ENCODE measurements at regions not wholly inside any gene's neighbourhood (a gene's known extent, or its start where the extent isn't known, plus 50 kb on each side); places are given as distances from the start of the nearest gene placed in this dataset.

- H2AFZ ChIP-seq (ENCODE audit: low read length): no peak overlapping the region
- no peaks in the 10 kb centered on the region for H3F3A ChIP-seq (ENCODE audit: low read depth)
- H3K9ac ChIP-seq (ENCODE audit: low read depth, low read length, poor library complexity, severe bottlenecking): no peak overlapping the region
- H3K36me3 ChIP-seq (ENCODE audit: insufficient read depth, low read length): no peaks in the 10 kb centered on the region
- H3K27me3 ChIP-seq (ENCODE audit: insufficient read depth, low read length, poor library complexity, severe bottlenecking): no peaks in the 10 kb centered on the region
- H4K20me1 ChIP-seq (ENCODE audit: insufficient read depth, low read length, poor library complexity, severe bottlenecking): no peaks in the 10 kb centered on the region
- no peak for TF ChIP-seq CTCF (conservative IDR thresholded peaks at IDR 0.05; ENCODE audit: low read length)
- TF ChIP-seq EZH2phosphoT487 (IDR thresholded peaks at IDR 0.05; ENCODE audit: borderline replicate concordance): no peak
- no peaks in the 10 kb centered on the region for H3K9me2 ChIP-seq (replicated peaks; ENCODE audit: low read depth, low read length)
- no peaks in the 10 kb centered on the region for H3K79me2 ChIP-seq (ENCODE audit: insufficient read depth, low read length)
- H3K9me3 ChIP-seq (ENCODE audit: insufficient read depth, low read depth, low read length): no peaks in the 10 kb centered on the region
- H3K4me3 ChIP-seq (ENCODE audit: low read length, poor library complexity, severe bottlenecking): no peak overlapping the region
- peaks cover 19% of the 10 kb centered on the region for H3K4me1 ChIP-seq (ENCODE audit: insufficient read depth, low read length, poor library complexity, severe bottlenecking)
- H3K4me2 ChIP-seq (ENCODE audit: low read depth, low read length, poor library complexity, severe bottlenecking): no peak overlapping the region
Observed at GRCh38 chr18:73656691-73657090, 490.9 kb downstream of the FBXO15 start.

GRCh38 chr18:73653827-73654226 lies 493.8 kb downstream of the FBXO15 start:
- H3K9ac ChIP-seq (ENCODE audit: low read depth, low read length, poor library complexity, severe bottlenecking): no peak overlapping the region
- no peaks in the 10 kb centered on the region for H3K9me2 ChIP-seq (replicated peaks; ENCODE audit: low read depth, low read length)
- no peaks in the 10 kb centered on the region for H3K27me3 ChIP-seq (ENCODE audit: insufficient read depth, low read length, poor library complexity, severe bottlenecking)
- peaks cover under 1% of the 10 kb centered on the region for H3K4me1 ChIP-seq (ENCODE audit: insufficient read depth, low read length, poor library complexity, severe bottlenecking)
- no peaks in the 10 kb centered on the region for H4K20me1 ChIP-seq (ENCODE audit: insufficient read depth, low read length, poor library complexity, severe bottlenecking)
- H3K4me3 ChIP-seq (ENCODE audit: low read length, poor library complexity, severe bottlenecking): no peak overlapping the region
- no peaks in the 10 kb centered on the region for H3K79me2 ChIP-seq (ENCODE audit: insufficient read depth, low read length)
- H3K9me3 ChIP-seq (ENCODE audit: insufficient read depth, low read depth, low read length): no peaks in the 10 kb centered on the region
- no peak overlapping the region for H2AFZ ChIP-seq (ENCODE audit: low read length)
- H3K4me2 ChIP-seq (ENCODE audit: low read depth, low read length, poor library complexity, severe bottlenecking): no peak overlapping the region
- no peak for TF ChIP-seq CTCF (conservative IDR thresholded peaks at IDR 0.05; ENCODE audit: low read length)
- TF ChIP-seq EZH2phosphoT487 (IDR thresholded peaks at IDR 0.05; ENCODE audit: borderline replicate concordance): no peak
- H3K36me3 ChIP-seq (ENCODE audit: insufficient read depth, low read length): no peaks in the 10 kb centered on the region
- no peaks in the 10 kb centered on the region for H3F3A ChIP-seq (ENCODE audit: low read depth)

GRCh38 chr18:73653251-73653650 lies 494.4 kb downstream of the FBXO15 start:
- Histone ChIP-seq H3K4me1 (ENCODE audit: insufficient read depth, low read length, poor library complexity, severe bottlenecking) (peaks cover 4% of the 10 kb centered on the region), H3K9ac (ENCODE audit: low read depth, low read length, poor library complexity, severe bottlenecking) (no peak overlapping the region), H3K36me3 (ENCODE audit: insufficient read depth, low read length) (no peaks in the 10 kb centered on the region), H3K4me2 (ENCODE audit: low read depth, low read length, poor library complexity, severe bottlenecking) (no peak overlapping the region), H3K4me3 (ENCODE audit: low read length, poor library complexity, severe bottlenecking) (no peak overlapping the region), H3K9me3 (ENCODE audit: insufficient read depth, low read depth, low read length) (no peaks in the 10 kb centered on the region), H3K79me2 (ENCODE audit: insufficient read depth, low read length) (no peaks in the 10 kb centered on the region), H3F3A (ENCODE audit: low read depth) (no peaks in the 10 kb centered on the region), H4K20me1 (ENCODE audit: insufficient read depth, low read length, poor library complexity, severe bottlenecking) (no peaks in the 10 kb centered on the region), H3K27me3 (ENCODE audit: insufficient read depth, low read length, poor library complexity, severe bottlenecking) (no peaks in the 10 kb centered on the region), H3K9me2 (replicated peaks; ENCODE audit: low read depth, low read length) (no peaks in the 10 kb centered on the region), H2AFZ (ENCODE audit: low read length) (no peak overlapping the region)
- TF ChIP-seq EZH2phosphoT487 (IDR thresholded peaks at IDR 0.05; ENCODE audit: borderline replicate concordance): no peak
- no peak for TF ChIP-seq CTCF (conservative IDR thresholded peaks at IDR 0.05; ENCODE audit: low read length)

All from Loucy (cell line).